H9 (cell line): ENCODE measurements at regions not wholly inside any gene's neighbourhood (a gene's known extent, or its start where the extent isn't known, plus 50 kb on each side); places are given as distances from the start of the nearest gene placed in this dataset.

Source experiments
- DNase-seq: peaks from one replicate; pipeline ENCODE4 v3.0.0-alpha.2; 2017
- H2AFZ ChIP-seq: one replicate; pipeline ENCODE4 v1.6.1; 2013; ENCODE audit warnings: mild to moderate bottlenecking, low read length, control low read depth, moderate library complexity
- H2AK5ac ChIP-seq: 2 replicates; pipeline ENCODE4 v1.6.1; 2013; ENCODE audit warnings: low read length, control low read depth, mixed read lengths; ENCODE audit not compliant: insufficient read length
- H2BK120ac ChIP-seq: one replicate; pipeline ENCODE4 v1.6.1; 2013; ENCODE audit warnings: low read depth, mild to moderate bottlenecking, low read length, control low read depth, inconsistent platforms; ENCODE audit not compliant: poor library complexity, severe bottlenecking
- H2BK12ac ChIP-seq: 2 replicates; pipeline ENCODE4 v1.6.1; 2013; ENCODE audit warnings: low read length, control low read depth, mixed read lengths, low read depth; ENCODE audit not compliant: insufficient read length
- H2BK15ac ChIP-seq: 2 replicates; pipeline ENCODE4 v1.6.1; 2013; ENCODE audit warnings: low read depth, low read length, control low read depth
- H2BK20ac ChIP-seq: one replicate; pipeline ENCODE4 v1.6.1; 2013; ENCODE audit warnings: low read depth, mild to moderate bottlenecking, low read length, control low read depth, inconsistent platforms; ENCODE audit not compliant: poor library complexity, severe bottlenecking
- H2BK5ac ChIP-seq: 2 replicates; pipeline ENCODE4 v1.6.1; 2013; ENCODE audit warnings: low read length, control low read depth, mixed read lengths; ENCODE audit not compliant: insufficient read length
- H3K14ac ChIP-seq: 2 replicates; pipeline ENCODE4 v1.6.1; 2013; ENCODE audit warnings: low read length, control low read depth; ENCODE audit not compliant: insufficient read depth
- H3K18ac ChIP-seq: 2 replicates; pipeline ENCODE4 v1.6.1; 2013; ENCODE audit warnings: low read depth, mild to moderate bottlenecking, mixed read lengths, low read length, control low read depth; ENCODE audit not compliant: insufficient read length
- H3K23ac ChIP-seq: 2 replicates; pipeline ENCODE4 v1.6.1; 2013; ENCODE audit warnings: low read length, control low read depth, mixed read lengths, low read depth; ENCODE audit not compliant: insufficient read length
- H3K23me2 ChIP-seq: 2 replicates; pipeline ENCODE4 v1.6.1; 2013; ENCODE audit warnings: low read depth, mild to moderate bottlenecking, mixed read lengths, low read length, control low read depth; ENCODE audit not compliant: insufficient read length, poor library complexity, severe bottlenecking
- H3K27ac ChIP-seq: 2 replicates; pipeline ENCODE4 v1.5.1; 2013; ENCODE audit warnings: low read length, control low read depth, mixed read lengths, low read depth; ENCODE audit not compliant: insufficient read length
- H3K27me3 ChIP-seq: 2 replicates; pipeline ENCODE4 v1.6.1; 2013; ENCODE audit warnings: low read length, control low read depth, inconsistent platforms; ENCODE audit not compliant: insufficient read depth
- H3K4ac ChIP-seq: 2 replicates; pipeline ENCODE4 v1.6.1; 2013; ENCODE audit warnings: low read depth, mild to moderate bottlenecking, control low read depth, inconsistent platforms, low read length, moderate library complexity
- H3K4me1 ChIP-seq: 2 replicates; pipeline ENCODE4 v1.6.1; 2013; ENCODE audit warnings: low read length, control low read depth, inconsistent platforms; ENCODE audit not compliant: insufficient read depth
- H3K4me2 ChIP-seq: 2 replicates; pipeline ENCODE4 v1.6.1; 2013; ENCODE audit warnings: low read length, control low read depth, mixed read lengths; ENCODE audit not compliant: insufficient read length, insufficient read depth
- H3K56ac ChIP-seq: 2 replicates; pipeline ENCODE4 v1.6.1; 2013; ENCODE audit warnings: low read depth, mild to moderate bottlenecking, mixed read lengths, low read length, control low read depth; ENCODE audit not compliant: insufficient read length
- H3K79me1 ChIP-seq: 2 replicates; pipeline ENCODE4 v1.6.1; 2013; ENCODE audit warnings: low read depth, mild to moderate bottlenecking, moderate library complexity, low read length, control low read depth, inconsistent platforms; ENCODE audit not compliant: insufficient read depth, poor library complexity, severe bottlenecking
- H3K79me2 ChIP-seq: 2 replicates; pipeline ENCODE4 v1.6.1; 2013; ENCODE audit warnings: low read length, control low read depth, inconsistent platforms; ENCODE audit not compliant: insufficient read depth
- H3K9ac ChIP-seq: 2 replicates; pipeline ENCODE4 v1.6.1; 2013; ENCODE audit warnings: low read length, control low read depth, mixed read lengths; ENCODE audit not compliant: insufficient read length; ENCODE audit errors: extremely low read depth
- H3K9me3 ChIP-seq: one replicate; pipeline ENCODE4 v1.6.1; 2013; ENCODE audit warnings: low read depth, low read length, inconsistent platforms; ENCODE audit not compliant: control insufficient read depth
- H3T11ph ChIP-seq: one replicate; pipeline ENCODE4 v1.6.1; 2013; ENCODE audit warnings: mild to moderate bottlenecking, low read length, control low read depth, inconsistent platforms
- H4K20me1 ChIP-seq: one replicate; pipeline ENCODE4 v1.6.1; 2013; ENCODE audit not compliant: control insufficient read depth, insufficient read length, insufficient read depth
- H4K5ac ChIP-seq: 2 replicates; pipeline ENCODE4 v1.6.1; 2013; ENCODE audit warnings: low read depth, mild to moderate bottlenecking, mixed read lengths, low read length, control low read depth; ENCODE audit not compliant: insufficient read length
- H4K8ac ChIP-seq: replicated peaks from 2 replicates; pipeline ENCODE4 v1.6.1; 2013; ENCODE audit warnings: low read length, control low read depth, mixed read lengths, low read depth; ENCODE audit not compliant: insufficient read length
- H4K91ac ChIP-seq: 2 replicates; pipeline ENCODE4 v1.6.1; 2013; ENCODE audit warnings: low read depth, mild to moderate bottlenecking, moderate library complexity, mixed read lengths, low read length, control low read depth; ENCODE audit not compliant: insufficient read length
- H3K27ac Mint-ChIP-seq, 3 experiments: 2 replicates in 2 of 3; 3 replicates in 1 of 3; pipeline ENCODE4 v1.8.0; 2020 to 2021; ENCODE audit warnings: mixed read lengths in 3 of 3, mild to moderate bottlenecking in 1 of 3, moderate library complexity in 1 of 3
- H3K27me3 Mint-ChIP-seq: 2 replicates; pipeline ENCODE4 v1.8.0; 2021; ENCODE audit warnings: low read depth, mild to moderate bottlenecking, moderate library complexity, mixed read lengths
- H3K36me3 Mint-ChIP-seq, 3 experiments: 2 replicates in 2 of 3; 3 replicates in 1 of 3; pipeline ENCODE4 v1.8.0; 2020 to 2021; ENCODE audit warnings: low read depth in 3 of 3, mixed read lengths in 3 of 3; ENCODE audit not compliant: insufficient read depth in 1 of 3
- H3K4me1 Mint-ChIP-seq, 2 experiments: 2 replicates each; pipeline ENCODE4 v1.8.0; 2020; ENCODE audit warnings: mixed read lengths in 2 of 2
- H3K4me3 Mint-ChIP-seq, 2 experiments: 2 replicates in 1 of 2; 3 replicates in 1 of 2; pipeline ENCODE4 v1.8.0; 2020 to 2021; ENCODE audit warnings: mild to moderate bottlenecking in 2 of 2, mixed read lengths in 2 of 2, moderate library complexity in 1 of 2
- H3K9me3 Mint-ChIP-seq, 2 experiments: 2 replicates in 1 of 2; 3 replicates in 1 of 2; pipeline ENCODE4 v1.8.0; 2020; ENCODE audit warnings: mild to moderate bottlenecking in 2 of 2, mixed read lengths in 2 of 2, moderate library complexity in 1 of 2
- CTCF ChIP-seq: fragments of 200-600 bp; sonication (generic); conservative IDR thresholded peaks from 3 replicates; pipeline ENCODE4 v1.8.0; 2021; ENCODE audit warnings: antibody characterized with exemption, mild to moderate bottlenecking
- WGBS: extraction: QIAGEN DNeasy Blood & Tissue Kit; methylation state at CpG from one replicate; pipeline ENCODE4 v1.1.7; 2013; ENCODE audit warnings: missing lambda C conversion rate, low lambda C conversion rate, mixed read lengths; ENCODE audit not compliant: insufficient read length; ENCODE audit errors: extremely low coverage; 5-methylcytosine and 5-hydroxymethylcytosine counted together

- Histone ChIP-seq H3K79me2 (no peaks in the 10 kb centered on the region), H2BK15ac (no peak overlapping the region), H3K4me1 (no peaks in the 10 kb centered on the region), H3K79me1 (no peaks in the 10 kb centered on the region), H4K8ac (no peak overlapping the region), H3K14ac (no peak overlapping the region), H3K56ac (no peak overlapping the region), H3K23me2 (no peaks in the 10 kb centered on the region), H4K5ac (no peak overlapping the region), H2BK5ac (no peak overlapping the region), H4K20me1 (no peaks in the 10 kb centered on the region), H2AFZ (no peak overlapping the region), H3K4me2 (no peak overlapping the region), H2BK120ac (no peak overlapping the region), H2BK12ac (no peak overlapping the region), H3K23ac (no peak overlapping the region), H3K4ac (no peak overlapping the region), H4K91ac (no peak overlapping the region), H3K18ac (no peak overlapping the region), H3K27me3 (no peaks in the 10 kb centered on the region), H3K9ac (no peak overlapping the region), H3K9me3 (no peaks in the 10 kb centered on the region), H3K27ac (no peak overlapping the region), H3T11ph (no peak overlapping the region), H2AK5ac (no peak overlapping the region), H2BK20ac (no peak overlapping the region)
- no peaks in the 10 kb centered on the region for H3K36me3 Mint-ChIP-seq
- no CpG with 5 or more reads among the region's 3 CpGs for WGBS
- H3K4me1 Mint-ChIP-seq, result no peaks in the 10 kb centered on the region
- H3K27me3 Mint-ChIP-seq, result no peaks in the 10 kb centered on the region
- H3K9me3 Mint-ChIP-seq, result no peaks in the 10 kb centered on the region
- no peak overlapping the region for H3K4me3 Mint-ChIP-seq
- no peak for DNase-seq
- TF ChIP-seq CTCF, result no peak
- no peak overlapping the region for H3K27ac Mint-ChIP-seq
Measured at GRCh38 chr2:4597400-4597799, 894.0 kb downstream of the DCDC2C start.
